ENCODE measurements at regions not wholly inside any gene's neighbourhood (a gene's known extent, or its start where the extent isn't known, plus 50 kb on each side); places are given as distances from the start of the nearest gene placed in this dataset.
"Not testable (repeated sequence)": the region's sequence is repeated elsewhere in the genome, so short reads cannot be mapped to it uniquely, and the experiment has no call there.

GRCh38 chrX:18102006-18102405 is 118.7 kb downstream of the BEND2 start:
- no peak for DNase-seq

- no peak for DNase-seq
Measured at GRCh38 chrX:18101087-18101486, 119.6 kb downstream of the BEND2 start.

- DNase-seq: no peak
Measured at GRCh38 chrX:18099745-18100144, 120.9 kb downstream of the BEND2 start.

- DNase-seq: no peak
Measured at GRCh38 chrX:18098763-18099162, 121.9 kb downstream of the BEND2 start.

- DNase-seq: no peak
Measured at GRCh38 chrX:18076434-18076833, 144.3 kb downstream of the BEND2 start.

- peak; percentile 45 for DNase-seq
Measured at GRCh38 chrX:18075603-18076002, 145.1 kb downstream of the BEND2 start.

- not testable (repeated sequence) for DNase-seq
Measured at GRCh38 chrX:18068045-18068444, 152.6 kb downstream of the BEND2 start.

- DNase-seq: peak; percentile 24
Measured at GRCh38 chrX:18065956-18066355, 154.7 kb downstream of the BEND2 start.

GRCh38 chrX:18051690-18052089 is 169.0 kb downstream of the BEND2 start:
- no peak for DNase-seq

- no peak for DNase-seq
Measured at GRCh38 chrX:18047491-18047890, 173.2 kb downstream of the BEND2 start.

GRCh38 chrX:18045436-18045835 is 175.2 kb downstream of the BEND2 start:
- no peak for DNase-seq

- no peak for DNase-seq
Measured at GRCh38 chrX:18042776-18043175, 177.9 kb downstream of the BEND2 start.

- DNase-seq: no peak
Measured at GRCh38 chrX:18041656-18042055, 179.0 kb downstream of the BEND2 start.

GRCh38 chrX:18039023-18039422 is 177.9 kb upstream of the RAI2 start:
- DNase-seq: no peak

GRCh38 chrX:18036394-18036793 is 175.3 kb upstream of the RAI2 start:
- no peak for DNase-seq

- no peak for DNase-seq
Measured at GRCh38 chrX:18034945-18035344, 173.8 kb upstream of the RAI2 start.

GRCh38 chrX:18034504-18034903 is 173.4 kb upstream of the RAI2 start:
- no peak for DNase-seq

GRCh38 chrX:18032486-18033221 is 171.6 kb upstream of the RAI2 start:
- DNase-seq: no peak

- no peak for DNase-seq
Measured at GRCh38 chrX:18031726-18032375, 170.8 kb upstream of the RAI2 start.

- DNase-seq: not testable (repeated sequence)
Measured at GRCh38 chrX:18030656-18031055, 169.6 kb upstream of the RAI2 start.

GRCh38 chrX:18026166-18026565 is 165.1 kb upstream of the RAI2 start:
- no peak for DNase-seq

- no peak for DNase-seq
Measured at GRCh38 chrX:18017411-18017810, 156.3 kb upstream of the RAI2 start.

GRCh38 chrX:18016941-18017340 is 155.8 kb upstream of the RAI2 start:
- DNase-seq: no peak

GRCh38 chrX:18010253-18010652 is 149.2 kb upstream of the RAI2 start:
- DNase-seq: no peak

GRCh38 chrX:18003876-18004275 is 142.8 kb upstream of the RAI2 start:
- no peak for DNase-seq
